WTC11 (cell line): ENCODE measurements at regions not wholly inside any gene's neighbourhood (a gene's known extent, or its start where the extent isn't known, plus 50 kb on each side); places are given as distances from the start of the nearest gene placed in this dataset.
"Not testable (repeated sequence)": the region's sequence is repeated elsewhere in the genome, so short reads cannot be mapped to it uniquely, and the experiment has no call there.

ENCODE experiments used
- CTCF ChIP-seq: fragments of 200-600 bp; IDR thresholded peaks from 2 replicates; pipeline ENCODE4 v1.8.0; 2022; ENCODE audit warnings: antibody characterized with exemption
- EMX1 ChIP-seq: fragments of 250-450 bp; sonication (Bioruptor Pico); IDR thresholded peaks from 2 replicates; pipeline ENCODE4 v1.8.0; 2021; ENCODE audit warnings: mild to moderate bottlenecking
- ETV6 ChIP-seq: sonication (generic); formaldehyde crosslinking; IDR thresholded peaks from 2 replicates; pipeline ENCODE4 v1.8.1; 2022; ENCODE audit warnings: mild to moderate bottlenecking, missing genetic modification reagents
- FOXK1 ChIP-seq: sonication (generic); formaldehyde crosslinking; IDR thresholded peaks from 2 replicates; pipeline ENCODE4 v1.8.0; 2022; ENCODE audit warnings: mild to moderate bottlenecking, moderate library complexity, missing genetic modification reagents
- MAX ChIP-seq: sonication (generic); formaldehyde crosslinking; IDR thresholded peaks from 2 replicates; pipeline ENCODE4 v1.8.0; 2022; ENCODE audit warnings: mild to moderate bottlenecking, missing genetic modification reagents
- PRDM15 ChIP-seq: sonication (generic); formaldehyde crosslinking; IDR thresholded peaks from 2 replicates; pipeline ENCODE4 v1.8.0; 2022; ENCODE audit warnings: missing genetic modification reagents
- SP1 ChIP-seq: sonication (generic); formaldehyde crosslinking; conservative IDR thresholded peaks from 2 replicates; pipeline ENCODE4 v1.8.1; 2022; ENCODE audit warnings: missing genetic modification reagents
- TP53 ChIP-seq: sonication (generic); formaldehyde crosslinking; IDR thresholded peaks from 2 replicates; pipeline ENCODE4 v1.8.1; 2023; ENCODE audit warnings: mild to moderate bottlenecking, missing genetic modification reagents
- ZNF121 ChIP-seq: sonication (generic); formaldehyde crosslinking; IDR thresholded peaks from 2 replicates; pipeline ENCODE4 v1.8.0; 2023; ENCODE audit warnings: missing genetic modification reagents
- ZNF232 ChIP-seq: sonication (generic); formaldehyde crosslinking; IDR thresholded peaks from 2 replicates; pipeline ENCODE4 v1.8.0; 2022; ENCODE audit warnings: mild to moderate bottlenecking, missing genetic modification reagents

GRCh38 chr1:115510226-115510625 lies 131.5 kb upstream of the VANGL1 start:
- TF ChIP-seq CTCF; FOXK1; MAX; ETV6 (CRISPR knock-in tag); PRDM15 (CRISPR knock-in tag); TP53; EMX1 (CRISPR knock-in tag); ZNF121 (CRISPR knock-in tag); ZNF232; SP1: not testable (repeated sequence)
